ENCODE measurements at regions not wholly inside any gene's neighbourhood (a gene's known extent, or its start where the extent isn't known, plus 50 kb on each side); places are given as distances from the start of the nearest gene placed in this dataset.

GRCh38 chr5:11997942-11998341 is 93.7 kb upstream of the CTNND2 start:
- Histone ChIP-seq H3K27ac (no peak overlapping the region), H3K4me1 (no peaks in the 10 kb centered on the region), H3K9me3 (no peaks in the 10 kb centered on the region), H3K36me3 (ENCODE audit: insufficient read depth in 1 of 2, low read depth in 1 of 2) (no peaks in the 10 kb centered on the region), H3K4me3 (no peak overlapping the region), H3K27me3 (ENCODE audit: insufficient read depth in 3 of 3, low read length in 2 of 3) (no peaks in the 10 kb centered on the region)
- no peak for TF ChIP-seq CTCF (IDR thresholded peaks at IDR 0.05)
- 86 to 92% (median 88%) methylated on average over 11 of the region's 11 CpGs for WGBS, 3 donors
- intact Hi-C loops (cut with DNase I) = no loop called here
- ATAC-seq (no peak), DNase-seq (no peak)

DNA sequence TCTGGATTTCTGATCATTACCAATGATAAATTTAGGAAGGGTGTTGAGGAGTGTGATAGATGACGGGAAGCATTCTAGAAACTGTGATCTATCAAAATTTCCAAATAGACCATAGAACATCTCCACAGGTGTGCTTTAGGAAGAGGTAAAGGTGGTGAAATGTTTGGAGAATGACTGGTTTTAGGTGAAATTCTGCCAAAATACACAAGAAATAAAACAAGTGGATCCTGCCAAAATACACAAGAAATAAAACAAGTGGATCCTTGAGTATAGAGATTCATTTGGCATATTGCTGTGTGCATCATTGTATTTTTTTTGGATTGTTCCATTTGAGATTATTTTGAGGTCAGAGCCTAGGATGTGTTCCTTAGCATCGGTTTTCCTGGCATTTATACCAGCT is 88.3 kb upstream of the CTNND2 start:
- WGBS, 3 donors = 73 to 84% (median 77%) methylated on average over 2 of the region's 2 CpGs
- no peaks in the 10 kb centered on the region for H3K36me3 ChIP-seq (ENCODE audit: insufficient read depth in 1 of 2, low read depth in 1 of 2)
- H3K9me3 ChIP-seq = no peaks in the 10 kb centered on the region
- no peaks in the 10 kb centered on the region for H3K4me1 ChIP-seq
- H3K27ac ChIP-seq = no peak overlapping the region
- no peak for TF ChIP-seq CTCF (IDR thresholded peaks at IDR 0.05)
- no peak for DNase-seq
- no peak for ATAC-seq
- H3K4me3 ChIP-seq = no peak overlapping the region
- H3K27me3 ChIP-seq (ENCODE audit: insufficient read depth in 3 of 3, low read length in 2 of 3) = no peaks in the 10 kb centered on the region
- intact Hi-C loops (cut with DNase I) = no loop called here

- no peak for DNase-seq
- ATAC-seq = no peak
- Histone ChIP-seq H3K4me3 (no peak overlapping the region), H3K9me3 (no peaks in the 10 kb centered on the region), H3K36me3 (ENCODE audit: insufficient read depth in 1 of 2, low read depth in 1 of 2) (no peaks in the 10 kb centered on the region), H3K27me3 (ENCODE audit: insufficient read depth in 3 of 3, low read length in 2 of 3) (no peaks in the 10 kb centered on the region), H3K27ac (no peak overlapping the region), H3K4me1 (no peaks in the 10 kb centered on the region)
- TF ChIP-seq CTCF (IDR thresholded peaks at IDR 0.05) = no peak
- WGBS, 3 donors = 63 to 70% (median 63%) methylated on average over 2 of the region's 2 CpGs
- intact Hi-C loops (cut with DNase I) = no loop called here
Observed at GRCh38 chr5:11985993-11986392, 81.7 kb upstream of the CTNND2 start.

- intact Hi-C loops (cut with DNase I) = no loop called here
- no peak for ATAC-seq
- 59 to 62% (median 59%) methylated on average over 1 of the region's 1 CpG for WGBS, 3 donors
Observed at GRCh38 chr5:11984196-11984595, 80.0 kb upstream of the CTNND2 start.

More at GRCh38 chr5:11984196-11984595, 80.0 kb upstream of the CTNND2 start:
- no peak overlapping the region for H3K4me3 ChIP-seq
- no peak for DNase-seq
- H3K9me3 ChIP-seq = no peaks in the 10 kb centered on the region
- no peaks in the 10 kb centered on the region for H3K36me3 ChIP-seq (ENCODE audit: insufficient read depth in 1 of 2, low read depth in 1 of 2)
- no peak overlapping the region for H3K27ac ChIP-seq
- no peaks in the 10 kb centered on the region for H3K27me3 ChIP-seq (ENCODE audit: insufficient read depth in 3 of 3, low read length in 2 of 3)
- H3K4me1 ChIP-seq = no peaks in the 10 kb centered on the region
- TF ChIP-seq CTCF (IDR thresholded peaks at IDR 0.05) = no peak
